ENCODE measurements at regions not wholly inside any gene's neighbourhood (a gene's known extent, or its start where the extent isn't known, plus 50 kb on each side); places are given as distances from the start of the nearest gene placed in this dataset.

DNA sequence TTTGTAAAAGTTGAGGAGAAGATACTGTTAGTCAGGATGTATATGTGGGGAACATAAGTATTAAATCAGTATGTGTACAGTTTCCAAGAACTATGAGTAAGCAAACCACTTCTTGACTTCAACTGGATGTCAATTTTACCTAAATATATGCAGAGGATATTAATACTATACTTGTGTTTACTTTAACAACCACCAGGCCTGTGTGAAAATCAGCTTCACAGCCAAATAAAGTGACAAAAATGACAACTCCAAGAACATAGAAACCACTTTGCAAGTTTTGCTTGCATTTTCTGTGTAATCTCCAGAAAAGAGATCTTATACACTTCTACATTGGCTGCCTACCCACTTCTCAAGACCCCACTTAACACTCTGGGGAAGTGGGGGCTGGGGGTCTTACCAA lies 293.3 kb upstream of the RORA start:
- ChIA-PET CTCF (no interaction called here), POLR2A (ENCODE audit: unreplicated experiment) (no interaction called here)
- Histone ChIP-seq H3K9me1 (ENCODE audit: insufficient read depth, low read length) (no peaks in the 10 kb centered on the region), H2BK15ac (ENCODE audit: low read depth, low read length) (no peak overlapping the region), H4K8ac (ENCODE audit: low read depth in 2 of 2, low read length in 2 of 2) (no peak overlapping the region), H3K23ac (ENCODE audit: low read depth, low read length) (no peak overlapping the region), H3K4ac (ENCODE audit: low read depth, low read length) (no peak overlapping the region), H2BK20ac (ENCODE audit: low read depth, low read length) (no peak overlapping the region), H4K91ac (ENCODE audit: insufficient read depth, low read depth, low read length) (no peak overlapping the region), H3K4me2 (ENCODE audit: low read depth, low read length) (no peak overlapping the region), H3K27ac (ENCODE audit: insufficient read depth, low read length) (no peak overlapping the region), H2AK5ac (ENCODE audit: low read depth, low read length) (no peak overlapping the region), H2AK9ac (replicated peaks; ENCODE audit: low read depth, low read length, poor library complexity) (no peak overlapping the region), H3K14ac (replicated peaks; ENCODE audit: low read depth, low read length) (no peak overlapping the region), H2AFZ (replicated peaks; ENCODE audit: low read length, poor library complexity) (no peak overlapping the region), H3K27me3 (ENCODE audit: control insufficient read depth, insufficient read depth, low read length) (no peaks in the 10 kb centered on the region; the same call in 1 of the 2 replicates), H3K4me1 (ENCODE audit: control insufficient read depth, insufficient read depth, low read length) (no peaks in the 10 kb centered on the region), H3K4me3 (ENCODE audit: insufficient read depth, low read depth, low read length) (no peak overlapping the region), H2BK5ac (ENCODE audit: low read depth, low read length, poor library complexity, severe bottlenecking) (no peak overlapping the region), H3K56ac (ENCODE audit: extremely low read depth, insufficient read depth, low read length) (no peak overlapping the region), H3K79me1 (ENCODE audit: low read depth in 1 of 2, low read length in 2 of 2) (no peaks in the 10 kb centered on the region), H3K9me3 (ENCODE audit: control insufficient read depth, insufficient read depth, low read length) (no peaks in the 10 kb centered on the region), H4K20me1 (ENCODE audit: insufficient read depth, low read length) (no peaks in the 10 kb centered on the region), H3K18ac (ENCODE audit: low read depth, low read length) (no peak overlapping the region), H3K36me3 (ENCODE audit: control insufficient read depth, insufficient read depth, low read length) (no peaks in the 10 kb centered on the region), H2BK120ac (ENCODE audit: low read depth, low read length) (no peak overlapping the region), H3K9ac (ENCODE audit: low read depth, low read length) (no peak overlapping the region), H4K5ac (ENCODE audit: low read depth, low read length) (no peak overlapping the region)
- no TSS peak for BruUV-seq (replicated peaks)
- DNase-seq (no peak), ATAC-seq (ENCODE audit: low read depth) (no peak)
- TF ChIP-seq SMC3 (IDR thresholded peaks at IDR 0.05; ENCODE audit: low read depth, low read length) (no peak), BHLHE40 (IDR thresholded peaks at IDR 0.05; ENCODE audit: low read depth, low read length) (no peak), MAZ (IDR thresholded peaks at IDR 0.05; ENCODE audit: borderline replicate concordance, low read depth, low read length) (no peak), MXI1 (IDR thresholded peaks at IDR 0.05; ENCODE audit: borderline replicate concordance, low read depth, low read length) (no peak), FOS (IDR thresholded peaks at IDR 0.05; ENCODE audit: low read depth, low read length) (no peak), MAFK (IDR thresholded peaks at IDR 0.05; ENCODE audit: low read depth, low read length) (no peak), CEBPB (IDR thresholded peaks at IDR 0.05; ENCODE audit: low read depth, low read length) (no peak), RFX5 (IDR thresholded peaks at IDR 0.05; ENCODE audit: low read depth, low read length) (no peak), RCOR1 (IDR thresholded peaks at IDR 0.05; ENCODE audit: insufficient replicate concordance, low read length) (no peak), CHD1 (IDR thresholded peaks at IDR 0.05; ENCODE audit: low read depth, low read length) (no peak), RAD21 (IDR thresholded peaks at IDR 0.05; ENCODE audit: low read length) (no peak)
- TF ChIP-seq, protein P1, sequence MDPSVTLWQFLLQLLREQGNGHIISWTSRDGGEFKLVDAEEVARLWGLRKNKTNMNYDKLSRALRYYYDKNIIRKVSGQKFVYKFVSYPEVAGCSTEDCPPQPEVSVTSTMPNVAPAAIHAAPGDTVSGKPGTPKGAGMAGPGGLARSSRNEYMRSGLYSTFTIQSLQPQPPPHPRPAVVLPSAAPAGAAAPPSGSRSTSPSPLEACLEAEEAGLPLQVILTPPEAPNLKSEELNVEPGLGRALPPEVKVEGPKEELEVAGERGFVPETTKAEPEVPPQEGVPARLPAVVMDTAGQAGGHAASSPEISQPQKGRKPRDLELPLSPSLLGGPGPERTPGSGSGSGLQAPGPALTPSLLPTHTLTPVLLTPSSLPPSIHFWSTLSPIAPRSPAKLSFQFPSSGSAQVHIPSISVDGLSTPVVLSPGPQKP (IDR thresholded peaks at IDR 0.05; ENCODE audit: borderline replicate concordance, low read depth, low read length): no peak
- TF ChIP-seq, protein P2, sequence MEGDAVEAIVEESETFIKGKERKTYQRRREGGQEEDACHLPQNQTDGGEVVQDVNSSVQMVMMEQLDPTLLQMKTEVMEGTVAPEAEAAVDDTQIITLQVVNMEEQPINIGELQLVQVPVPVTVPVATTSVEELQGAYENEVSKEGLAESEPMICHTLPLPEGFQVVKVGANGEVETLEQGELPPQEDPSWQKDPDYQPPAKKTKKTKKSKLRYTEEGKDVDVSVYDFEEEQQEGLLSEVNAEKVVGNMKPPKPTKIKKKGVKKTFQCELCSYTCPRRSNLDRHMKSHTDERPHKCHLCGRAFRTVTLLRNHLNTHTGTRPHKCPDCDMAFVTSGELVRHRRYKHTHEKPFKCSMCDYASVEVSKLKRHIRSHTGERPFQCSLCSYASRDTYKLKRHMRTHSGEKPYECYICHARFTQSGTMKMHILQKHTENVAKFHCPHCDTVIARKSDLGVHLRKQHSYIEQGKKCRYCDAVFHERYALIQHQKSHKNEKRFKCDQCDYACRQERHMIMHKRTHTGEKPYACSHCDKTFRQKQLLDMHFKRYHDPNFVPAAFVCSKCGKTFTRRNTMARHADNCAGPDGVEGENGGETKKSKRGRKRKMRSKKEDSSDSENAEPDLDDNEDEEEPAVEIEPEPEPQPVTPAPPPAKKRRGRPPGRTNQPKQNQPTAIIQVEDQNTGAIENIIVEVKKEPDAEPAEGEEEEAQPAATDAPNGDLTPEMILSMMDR (conservative IDR thresholded peaks at IDR 0.05; ENCODE audit: low read depth, low read length): no peak
- TF ChIP-seq, protein P3, sequence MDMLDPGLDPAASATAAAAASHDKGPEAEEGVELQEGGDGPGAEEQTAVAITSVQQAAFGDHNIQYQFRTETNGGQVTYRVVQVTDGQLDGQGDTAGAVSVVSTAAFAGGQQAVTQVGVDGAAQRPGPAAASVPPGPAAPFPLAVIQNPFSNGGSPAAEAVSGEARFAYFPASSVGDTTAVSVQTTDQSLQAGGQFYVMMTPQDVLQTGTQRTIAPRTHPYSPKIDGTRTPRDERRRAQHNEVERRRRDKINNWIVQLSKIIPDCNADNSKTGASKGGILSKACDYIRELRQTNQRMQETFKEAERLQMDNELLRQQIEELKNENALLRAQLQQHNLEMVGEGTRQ (IDR thresholded peaks at IDR 0.05; ENCODE audit: low read depth, low read length): no peak
- intact Hi-C loops (cut with micrococcal nuclease) (no loop called here), in situ Hi-C loops (cut with MboI; ENCODE audit: low sequenced_read_pairs) (no loop called here), dilution Hi-C loops (cut with HindIII; ENCODE audit: low sequenced_read_pairs, unreplicated experiment) (no loop called here)
